ENCODE measurements at regions not wholly inside any gene's neighbourhood (a gene's known extent, or its start where the extent isn't known, plus 50 kb on each side); places are given as distances from the start of the nearest gene placed in this dataset.

DNA sequence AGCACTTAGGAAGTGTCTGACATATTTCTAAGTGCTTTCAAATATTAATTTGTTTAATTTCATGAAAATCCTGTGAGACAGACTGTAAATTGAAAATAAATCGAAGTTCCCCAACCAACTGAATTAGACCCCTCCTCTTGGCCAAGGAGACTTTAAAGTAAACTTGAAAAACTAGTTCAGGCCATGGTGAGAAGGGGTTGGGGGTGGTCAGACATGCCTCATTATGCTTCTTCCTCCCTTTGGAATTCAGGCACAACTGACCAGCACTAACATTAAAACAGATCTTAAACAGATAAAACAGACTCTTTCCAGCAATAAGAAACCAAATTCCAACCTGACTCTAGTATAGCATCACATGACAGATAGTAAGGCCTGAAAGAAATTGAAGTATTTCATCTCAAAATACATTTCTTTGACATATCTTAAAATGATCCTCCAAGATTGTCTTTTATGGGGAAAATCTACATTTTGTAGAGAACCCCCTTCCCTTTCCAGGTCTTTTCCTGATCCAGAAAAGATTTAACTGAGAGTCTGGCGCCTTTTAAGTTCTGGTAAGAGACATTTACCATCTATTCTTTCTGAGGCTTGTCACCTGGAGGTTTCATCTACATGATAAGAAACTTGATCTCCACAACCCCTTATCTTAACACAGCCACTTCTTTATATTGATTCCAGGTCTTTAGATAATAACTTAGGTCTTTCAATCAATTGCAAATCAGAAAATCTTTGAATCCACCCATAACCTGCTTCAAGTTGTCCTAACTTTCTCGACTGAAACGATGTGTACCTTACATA lies 336.5 kb downstream of the PCDH20 start:
- intact Hi-C loops (cut with DNase I): no loop called here
- ATAC-seq: no peak
- no peaks in the 10 kb centered on the region for H3K36me3 ChIP-seq
- H3K27me3 ChIP-seq: no peaks in the 10 kb centered on the region
- no peaks in the 10 kb centered on the region for H3K4me1 ChIP-seq
- WGBS, 4 donors: 71 to 77% (median 75%) methylated on average over 4 of the region's 4 CpGs
- no peak for DNase-seq
- no peak for TF ChIP-seq POLR2A (IDR thresholded peaks at IDR 0.05)
- TF ChIP-seq, protein P1, sequence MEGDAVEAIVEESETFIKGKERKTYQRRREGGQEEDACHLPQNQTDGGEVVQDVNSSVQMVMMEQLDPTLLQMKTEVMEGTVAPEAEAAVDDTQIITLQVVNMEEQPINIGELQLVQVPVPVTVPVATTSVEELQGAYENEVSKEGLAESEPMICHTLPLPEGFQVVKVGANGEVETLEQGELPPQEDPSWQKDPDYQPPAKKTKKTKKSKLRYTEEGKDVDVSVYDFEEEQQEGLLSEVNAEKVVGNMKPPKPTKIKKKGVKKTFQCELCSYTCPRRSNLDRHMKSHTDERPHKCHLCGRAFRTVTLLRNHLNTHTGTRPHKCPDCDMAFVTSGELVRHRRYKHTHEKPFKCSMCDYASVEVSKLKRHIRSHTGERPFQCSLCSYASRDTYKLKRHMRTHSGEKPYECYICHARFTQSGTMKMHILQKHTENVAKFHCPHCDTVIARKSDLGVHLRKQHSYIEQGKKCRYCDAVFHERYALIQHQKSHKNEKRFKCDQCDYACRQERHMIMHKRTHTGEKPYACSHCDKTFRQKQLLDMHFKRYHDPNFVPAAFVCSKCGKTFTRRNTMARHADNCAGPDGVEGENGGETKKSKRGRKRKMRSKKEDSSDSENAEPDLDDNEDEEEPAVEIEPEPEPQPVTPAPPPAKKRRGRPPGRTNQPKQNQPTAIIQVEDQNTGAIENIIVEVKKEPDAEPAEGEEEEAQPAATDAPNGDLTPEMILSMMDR (IDR thresholded peaks at IDR 0.05): no peak
- H3K4me3 ChIP-seq: no peak overlapping the region
- no peaks in the 10 kb centered on the region for H3K9me3 ChIP-seq
- H3K27ac ChIP-seq: no peak overlapping the region

DNA sequence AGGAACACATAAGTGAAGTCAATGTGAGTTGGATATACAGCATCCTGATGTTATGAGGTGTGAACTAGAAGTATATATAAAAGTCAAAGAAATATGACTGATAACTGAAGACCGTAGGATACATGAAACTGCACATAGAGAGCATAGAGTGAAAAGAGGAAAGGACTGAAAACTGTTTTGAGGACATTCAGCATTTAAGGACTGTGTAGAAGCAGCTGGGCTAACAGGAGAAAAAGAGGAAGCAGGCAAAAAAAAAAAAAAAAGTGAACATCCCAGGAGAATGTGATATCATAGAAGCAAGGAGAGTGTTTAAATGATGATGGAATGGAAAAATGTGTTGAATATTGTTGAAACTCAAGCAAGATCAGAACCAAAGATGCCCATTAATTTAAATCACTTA lies 363.5 kb downstream of the PCDH20 start:
- no peaks in the 10 kb centered on the region for H3K27me3 ChIP-seq
- TF ChIP-seq, protein P1 (IDR thresholded peaks at IDR 0.05): no peak
- no peak for TF ChIP-seq POLR2A (IDR thresholded peaks at IDR 0.05)
- WGBS, 4 donors: 58 to 70% (median 67%) methylated on average over 1 of the region's 1 CpG
- intact Hi-C loops (cut with DNase I): no loop called here
- H3K9me3 ChIP-seq: no peaks in the 10 kb centered on the region
- ATAC-seq (no peak), DNase-seq (no peak)
- H3K4me3 ChIP-seq: no peak overlapping the region
- H3K4me1 ChIP-seq: no peaks in the 10 kb centered on the region
- H3K27ac ChIP-seq: no peak overlapping the region
- no peaks in the 10 kb centered on the region for H3K36me3 ChIP-seq

DNA sequence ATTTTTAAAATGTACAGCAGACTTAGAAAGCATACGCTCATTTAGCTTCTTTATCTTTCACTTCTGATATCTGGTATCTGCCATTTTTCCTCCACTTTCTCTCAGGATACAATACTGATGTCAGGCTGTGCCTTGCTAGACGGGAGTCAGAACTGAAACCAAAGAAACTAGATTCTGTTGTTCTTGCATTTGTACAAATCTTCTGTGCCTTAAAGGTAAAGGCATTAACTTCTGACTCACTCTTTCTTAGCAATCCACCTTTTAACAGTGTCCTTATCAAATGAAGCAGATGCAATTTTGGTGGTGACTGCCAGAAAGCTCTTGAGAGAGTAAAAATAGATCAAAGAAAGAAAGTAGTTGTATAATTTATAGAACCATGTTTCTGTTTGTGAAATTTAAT lies 370.4 kb downstream of the PCDH20 start:
- Histone ChIP-seq H3K27ac (no peak overlapping the region), H3K9me3 (no peaks in the 10 kb centered on the region), H3K4me1 (peaks cover 0 to 4% (median 0%) of the 10 kb centered on the region in 12 donors), H3K36me3 (no peaks in the 10 kb centered on the region), H3K27me3 (no peaks in the 10 kb centered on the region), H3K4me3 (no peak overlapping the region)
- ATAC-seq: no peak
- DNase-seq: no peak
- TF ChIP-seq, protein P1 (IDR thresholded peaks at IDR 0.05): no peak
- TF ChIP-seq POLR2A (IDR thresholded peaks at IDR 0.05): no peak
- intact Hi-C loops (cut with DNase I): no loop called here
- WGBS, 4 donors: 5 to 7% (median 7%) methylated on average over 2 of the region's 2 CpGs

DNA sequence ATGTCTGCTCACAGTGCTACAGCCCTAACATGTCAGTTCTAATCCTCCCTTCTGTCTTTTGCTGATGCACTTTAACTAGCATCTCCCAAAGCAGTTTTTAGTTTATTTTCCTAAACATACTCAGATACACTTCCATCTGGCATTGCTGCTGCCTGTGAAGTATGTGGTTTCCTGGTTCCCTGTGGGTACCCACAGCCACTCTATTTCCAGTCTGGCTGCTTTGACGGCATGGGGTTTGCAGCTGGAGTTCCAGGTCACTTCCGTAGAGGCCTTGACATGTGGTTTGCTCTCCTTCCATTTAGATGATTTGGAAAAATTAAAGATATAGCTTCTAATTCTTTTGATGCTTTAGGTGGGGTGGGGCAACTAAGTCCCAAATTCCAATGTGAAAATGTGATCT lies 375.5 kb downstream of the PCDH20 start:
- intact Hi-C loops (cut with DNase I): no loop called here
- ATAC-seq: no peak

More for the DNA sequence above, 375.5 kb downstream of the PCDH20 start:
- peaks cover 0 to 3% (median 0%) of the 10 kb centered on the region in 12 donors for H3K4me1 ChIP-seq
- H3K9me3 ChIP-seq: no peaks in the 10 kb centered on the region
- H3K27me3 ChIP-seq: no peaks in the 10 kb centered on the region
- TF ChIP-seq POLR2A (IDR thresholded peaks at IDR 0.05): no peak
- TF ChIP-seq, protein P1 (IDR thresholded peaks at IDR 0.05): no peak
- 66 to 78% (median 71%) methylated on average over 2 of the region's 2 CpGs for WGBS, 4 donors
- no peak overlapping the region for H3K4me3 ChIP-seq
- H3K36me3 ChIP-seq: no peaks in the 10 kb centered on the region
- DNase-seq: no peak
- H3K27ac ChIP-seq: no peak overlapping the region

All from heart left ventricle (tissue), 16 donors.